NB4 (cell line): ENCODE measurements at regions not wholly inside any gene's neighbourhood (a gene's known extent, or its start where the extent isn't known, plus 50 kb on each side); places are given as distances from the start of the nearest gene placed in this dataset.

Experiments
- CTCF ChIP-seq: IDR thresholded peaks from one replicate; pipeline ENCODE4 v1.5.1; 2012; ENCODE audit warnings: low read depth, low read length
- MAX ChIP-seq: IDR thresholded peaks from 2 replicates; pipeline ENCODE4 v1.6.1; 2011; ENCODE audit warnings: low read depth, low read length
- POLR2A ChIP-seq: IDR thresholded peaks from 2 replicates; pipeline ENCODE4 v1.6.1; 2011; ENCODE audit warnings: mild to moderate bottlenecking; ENCODE audit not compliant: insufficient read length; ENCODE audit errors: extremely low read depth

GRCh38 chr21:36613059-36613458, 85.9 kb upstream of the SIM2 start:
- TF ChIP-seq CTCF = no peak
- no peak for TF ChIP-seq POLR2A
- no peak for TF ChIP-seq MAX
